H9 (cell line): ENCODE measurements at regions not wholly inside any gene's neighbourhood (a gene's known extent, or its start where the extent isn't known, plus 50 kb on each side); places are given as distances from the start of the nearest gene placed in this dataset.

ENCODE experiments used
- DNase-seq: peaks from one replicate; pipeline ENCODE4 v3.0.0-alpha.2; 2017
- H2AFZ ChIP-seq: one replicate; pipeline ENCODE4 v1.6.1; 2013; ENCODE audit warnings: mild to moderate bottlenecking, low read length, control low read depth, moderate library complexity
- H2AK5ac ChIP-seq: 2 replicates; pipeline ENCODE4 v1.6.1; 2013; ENCODE audit warnings: low read length, control low read depth, mixed read lengths; ENCODE audit not compliant: insufficient read length
- H2BK120ac ChIP-seq: one replicate; pipeline ENCODE4 v1.6.1; 2013; ENCODE audit warnings: low read depth, mild to moderate bottlenecking, low read length, control low read depth, inconsistent platforms; ENCODE audit not compliant: poor library complexity, severe bottlenecking
- H2BK12ac ChIP-seq: 2 replicates; pipeline ENCODE4 v1.6.1; 2013; ENCODE audit warnings: low read length, control low read depth, mixed read lengths, low read depth; ENCODE audit not compliant: insufficient read length
- H2BK15ac ChIP-seq: 2 replicates; pipeline ENCODE4 v1.6.1; 2013; ENCODE audit warnings: low read depth, low read length, control low read depth
- H2BK20ac ChIP-seq: one replicate; pipeline ENCODE4 v1.6.1; 2013; ENCODE audit warnings: low read depth, mild to moderate bottlenecking, low read length, control low read depth, inconsistent platforms; ENCODE audit not compliant: poor library complexity, severe bottlenecking
- H2BK5ac ChIP-seq: 2 replicates; pipeline ENCODE4 v1.6.1; 2013; ENCODE audit warnings: low read length, control low read depth, mixed read lengths; ENCODE audit not compliant: insufficient read length
- H3K14ac ChIP-seq: 2 replicates; pipeline ENCODE4 v1.6.1; 2013; ENCODE audit warnings: low read length, control low read depth; ENCODE audit not compliant: insufficient read depth
- H3K18ac ChIP-seq: 2 replicates; pipeline ENCODE4 v1.6.1; 2013; ENCODE audit warnings: low read depth, mild to moderate bottlenecking, mixed read lengths, low read length, control low read depth; ENCODE audit not compliant: insufficient read length
- H3K23ac ChIP-seq: 2 replicates; pipeline ENCODE4 v1.6.1; 2013; ENCODE audit warnings: low read length, control low read depth, mixed read lengths, low read depth; ENCODE audit not compliant: insufficient read length
- H3K23me2 ChIP-seq: 2 replicates; pipeline ENCODE4 v1.6.1; 2013; ENCODE audit warnings: low read depth, mild to moderate bottlenecking, mixed read lengths, low read length, control low read depth; ENCODE audit not compliant: insufficient read length, poor library complexity, severe bottlenecking
- H3K27ac ChIP-seq: 2 replicates; pipeline ENCODE4 v1.5.1; 2013; ENCODE audit warnings: low read length, control low read depth, mixed read lengths, low read depth; ENCODE audit not compliant: insufficient read length
- H3K27me3 ChIP-seq: 2 replicates; pipeline ENCODE4 v1.6.1; 2013; ENCODE audit warnings: low read length, control low read depth, inconsistent platforms; ENCODE audit not compliant: insufficient read depth
- H3K4ac ChIP-seq: 2 replicates; pipeline ENCODE4 v1.6.1; 2013; ENCODE audit warnings: low read depth, mild to moderate bottlenecking, control low read depth, inconsistent platforms, low read length, moderate library complexity
- H3K4me1 ChIP-seq: 2 replicates; pipeline ENCODE4 v1.6.1; 2013; ENCODE audit warnings: low read length, control low read depth, inconsistent platforms; ENCODE audit not compliant: insufficient read depth
- H3K4me2 ChIP-seq: 2 replicates; pipeline ENCODE4 v1.6.1; 2013; ENCODE audit warnings: low read length, control low read depth, mixed read lengths; ENCODE audit not compliant: insufficient read length, insufficient read depth
- H3K56ac ChIP-seq: 2 replicates; pipeline ENCODE4 v1.6.1; 2013; ENCODE audit warnings: low read depth, mild to moderate bottlenecking, mixed read lengths, low read length, control low read depth; ENCODE audit not compliant: insufficient read length
- H3K79me1 ChIP-seq: 2 replicates; pipeline ENCODE4 v1.6.1; 2013; ENCODE audit warnings: low read depth, mild to moderate bottlenecking, moderate library complexity, low read length, control low read depth, inconsistent platforms; ENCODE audit not compliant: insufficient read depth, poor library complexity, severe bottlenecking
- H3K79me2 ChIP-seq: 2 replicates; pipeline ENCODE4 v1.6.1; 2013; ENCODE audit warnings: low read length, control low read depth, inconsistent platforms; ENCODE audit not compliant: insufficient read depth
- H3K9ac ChIP-seq: 2 replicates; pipeline ENCODE4 v1.6.1; 2013; ENCODE audit warnings: low read length, control low read depth, mixed read lengths; ENCODE audit not compliant: insufficient read length; ENCODE audit errors: extremely low read depth
- H3K9me3 ChIP-seq: one replicate; pipeline ENCODE4 v1.6.1; 2013; ENCODE audit warnings: low read depth, low read length, inconsistent platforms; ENCODE audit not compliant: control insufficient read depth
- H3T11ph ChIP-seq: one replicate; pipeline ENCODE4 v1.6.1; 2013; ENCODE audit warnings: mild to moderate bottlenecking, low read length, control low read depth, inconsistent platforms
- H4K20me1 ChIP-seq: one replicate; pipeline ENCODE4 v1.6.1; 2013; ENCODE audit not compliant: control insufficient read depth, insufficient read length, insufficient read depth
- H4K5ac ChIP-seq: 2 replicates; pipeline ENCODE4 v1.6.1; 2013; ENCODE audit warnings: low read depth, mild to moderate bottlenecking, mixed read lengths, low read length, control low read depth; ENCODE audit not compliant: insufficient read length
- H4K8ac ChIP-seq: replicated peaks from 2 replicates; pipeline ENCODE4 v1.6.1; 2013; ENCODE audit warnings: low read length, control low read depth, mixed read lengths, low read depth; ENCODE audit not compliant: insufficient read length
- H4K91ac ChIP-seq: 2 replicates; pipeline ENCODE4 v1.6.1; 2013; ENCODE audit warnings: low read depth, mild to moderate bottlenecking, moderate library complexity, mixed read lengths, low read length, control low read depth; ENCODE audit not compliant: insufficient read length
- H3K27ac Mint-ChIP-seq, 3 experiments: 2 replicates in 2 of 3; 3 replicates in 1 of 3; pipeline ENCODE4 v1.8.0; 2020 to 2021; ENCODE audit warnings: mixed read lengths in 3 of 3, mild to moderate bottlenecking in 1 of 3, moderate library complexity in 1 of 3
- H3K27me3 Mint-ChIP-seq: 2 replicates; pipeline ENCODE4 v1.8.0; 2021; ENCODE audit warnings: low read depth, mild to moderate bottlenecking, moderate library complexity, mixed read lengths
- H3K36me3 Mint-ChIP-seq, 3 experiments: 2 replicates in 2 of 3; 3 replicates in 1 of 3; pipeline ENCODE4 v1.8.0; 2020 to 2021; ENCODE audit warnings: low read depth in 3 of 3, mixed read lengths in 3 of 3; ENCODE audit not compliant: insufficient read depth in 1 of 3
- H3K4me1 Mint-ChIP-seq, 2 experiments: 2 replicates each; pipeline ENCODE4 v1.8.0; 2020; ENCODE audit warnings: mixed read lengths in 2 of 2
- H3K4me3 Mint-ChIP-seq, 2 experiments: 2 replicates in 1 of 2; 3 replicates in 1 of 2; pipeline ENCODE4 v1.8.0; 2020 to 2021; ENCODE audit warnings: mild to moderate bottlenecking in 2 of 2, mixed read lengths in 2 of 2, moderate library complexity in 1 of 2
- H3K9me3 Mint-ChIP-seq, 2 experiments: 2 replicates in 1 of 2; 3 replicates in 1 of 2; pipeline ENCODE4 v1.8.0; 2020; ENCODE audit warnings: mild to moderate bottlenecking in 2 of 2, mixed read lengths in 2 of 2, moderate library complexity in 1 of 2
- CTCF ChIP-seq: fragments of 200-600 bp; sonication (generic); conservative IDR thresholded peaks from 3 replicates; pipeline ENCODE4 v1.8.0; 2021; ENCODE audit warnings: antibody characterized with exemption, mild to moderate bottlenecking
- WGBS: extraction: QIAGEN DNeasy Blood & Tissue Kit; methylation state at CpG from one replicate; pipeline ENCODE4 v1.1.7; 2013; ENCODE audit warnings: missing lambda C conversion rate, low lambda C conversion rate, mixed read lengths; ENCODE audit not compliant: insufficient read length; ENCODE audit errors: extremely low coverage; 5-methylcytosine and 5-hydroxymethylcytosine counted together

- Histone ChIP-seq H3K4ac (no peak overlapping the region), H3K9ac (no peak overlapping the region), H2BK15ac (no peak overlapping the region), H2BK5ac (no peak overlapping the region), H3K79me2 (no peaks in the 10 kb centered on the region), H3K4me2 (no peak overlapping the region), H2BK12ac (no peak overlapping the region), H3K23ac (no peak overlapping the region), H3K9me3 (no peaks in the 10 kb centered on the region), H4K91ac (no peak overlapping the region), H2BK120ac (no peak overlapping the region), H2AK5ac (no peak overlapping the region), H3K56ac (no peak overlapping the region), H4K8ac (no peak overlapping the region), H3K79me1 (no peaks in the 10 kb centered on the region), H3K4me1 (no peaks in the 10 kb centered on the region), H4K20me1 (no peaks in the 10 kb centered on the region), H3K14ac (no peak overlapping the region), H3K27me3 (no peaks in the 10 kb centered on the region), H3K18ac (no peak overlapping the region), H4K5ac (no peak overlapping the region), H2BK20ac (no peak overlapping the region), H3T11ph (no peak overlapping the region), H2AFZ (no peak overlapping the region), H3K23me2 (no peaks in the 10 kb centered on the region), H3K27ac (no peak overlapping the region)
- no CpG with 5 or more reads among the region's 7 CpGs for WGBS
- Mint-ChIP-seq H3K36me3 (peaks cover 0 to 7% (median 4%) of the 10 kb centered on the region in 3 experiments; a peak in 5 of 7 replicates), H3K9me3 (peaks cover 12 to 15% of the 10 kb centered on the region in 2 experiments), H3K27me3 (peaks cover 3% of the 10 kb centered on the region), H3K27ac (no peak overlapping the region; a peak in 2 of 7 replicates), H3K4me1 (peaks cover 7 to 10% of the 10 kb centered on the region in 2 experiments; a peak in 3 of 4 replicates), H3K4me3 (no peak overlapping the region)
- no peak for TF ChIP-seq CTCF
- DNase-seq: no peak
Measured at GRCh38 chr2:239589270-239589825, 188.5 kb upstream of the HDAC4 start.
